ENCODE measurements at regions not wholly inside any gene's neighbourhood (a gene's known extent, or its start where the extent isn't known, plus 50 kb on each side); places are given as distances from the start of the nearest gene placed in this dataset.

- Histone ChIP-seq H3K4me3 (no peak overlapping the region), H3K4me1 (no peaks in the 10 kb centered on the region), H3K36me3 (no peaks in the 10 kb centered on the region), H3K27me3 (no peaks in the 10 kb centered on the region), H3K27ac (no peak overlapping the region), H3K9me3 (no peaks in the 10 kb centered on the region)
- TF ChIP-seq POLR2A (IDR thresholded peaks at IDR 0.05) (no peak), CTCF (IDR thresholded peaks at IDR 0.05) (no peak)
- DNase-seq, result no peak
Measured at GRCh38 chr11:57917632-57918031, 106.0 kb upstream of the OR9Q1 start.

- H3K27me3 ChIP-seq, result no peaks in the 10 kb centered on the region
- DNase-seq, result no peak
- no peaks in the 10 kb centered on the region for H3K9me3 ChIP-seq
- H3K4me1 ChIP-seq, result no peaks in the 10 kb centered on the region
- TF ChIP-seq POLR2A (IDR thresholded peaks at IDR 0.05), result no peak
- no peak for TF ChIP-seq CTCF (IDR thresholded peaks at IDR 0.05)
- no peaks in the 10 kb centered on the region for H3K36me3 ChIP-seq
- H3K4me3 ChIP-seq, result no peak overlapping the region
- no peak overlapping the region for H3K27ac ChIP-seq
Measured at GRCh38 chr11:57920971-57921370, 102.7 kb upstream of the OR9Q1 start.

- TF ChIP-seq POLR2A (IDR thresholded peaks at IDR 0.05), result no peak
- no peak for TF ChIP-seq CTCF (IDR thresholded peaks at IDR 0.05)
Measured at GRCh38 chr11:57932105-57932504, 91.6 kb upstream of the OR9Q1 start.

GRCh38 chr11:57935402-57936049 is 88.2 kb upstream of the OR9Q1 start:
- Histone ChIP-seq H3K27me3 (no peaks in the 10 kb centered on the region), H3K27ac (no peak overlapping the region), H3K4me3 (no peak overlapping the region), H3K9me3 (no peaks in the 10 kb centered on the region), H3K36me3 (no peaks in the 10 kb centered on the region), H3K4me1 (no peaks in the 10 kb centered on the region)
- DNase-seq, result no peak
- TF ChIP-seq CTCF (IDR thresholded peaks at IDR 0.05) (no peak), POLR2A (IDR thresholded peaks at IDR 0.05) (no peak)

More at GRCh38 chr11:57932105-57932504, 91.6 kb upstream of the OR9Q1 start:
- H3K9me3 ChIP-seq, result no peaks in the 10 kb centered on the region
- no peak overlapping the region for H3K4me3 ChIP-seq
- H3K27me3 ChIP-seq, result no peaks in the 10 kb centered on the region
- no peak overlapping the region for H3K27ac ChIP-seq
- no peak for DNase-seq
- H3K36me3 ChIP-seq, result no peaks in the 10 kb centered on the region
- no peaks in the 10 kb centered on the region for H3K4me1 ChIP-seq

GRCh38 chr11:57936050-57936418 is 87.6 kb upstream of the OR9Q1 start:
- Histone ChIP-seq H3K27me3 (no peaks in the 10 kb centered on the region), H3K4me3 (no peak overlapping the region), H3K27ac (no peak overlapping the region), H3K36me3 (no peaks in the 10 kb centered on the region), H3K4me1 (no peaks in the 10 kb centered on the region), H3K9me3 (no peaks in the 10 kb centered on the region)
- no peak for TF ChIP-seq POLR2A (IDR thresholded peaks at IDR 0.05)
- TF ChIP-seq CTCF (IDR thresholded peaks at IDR 0.05), result no peak
- DNase-seq, result no peak

- Histone ChIP-seq H3K36me3 (no peaks in the 10 kb centered on the region), H3K27ac (no peak overlapping the region), H3K27me3 (no peaks in the 10 kb centered on the region), H3K4me1 (no peaks in the 10 kb centered on the region), H3K9me3 (no peaks in the 10 kb centered on the region), H3K4me3 (no peak overlapping the region)
- TF ChIP-seq CTCF (IDR thresholded peaks at IDR 0.05) (no peak), POLR2A (IDR thresholded peaks at IDR 0.05) (no peak)
- DNase-seq, result no peak
Measured at GRCh38 chr11:57937431-57937830, 86.2 kb upstream of the OR9Q1 start.
